ENCODE measurements at regions not wholly inside any gene's neighbourhood (a gene's known extent, or its start where the extent isn't known, plus 50 kb on each side); places are given as distances from the start of the nearest gene placed in this dataset.

GRCh38 chr2:147782141-147782930 is 62.5 kb upstream of the ACVR2A start:
- no peak for TF ChIP-seq POLR2A (IDR thresholded peaks at IDR 0.05)
- TF ChIP-seq CTCF (IDR thresholded peaks at IDR 0.05), result no peak

Measured in sigmoid colon (tissue), 3 donors.